Right atrium auricular region (tissue), 2 donors: ENCODE measurements at regions not wholly inside any gene's neighbourhood (a gene's known extent, or its start where the extent isn't known, plus 50 kb on each side); places are given as distances from the start of the nearest gene placed in this dataset.

Experiments used
- DNase-seq: peaks from one replicate; pipeline ENCODE4 v3.0.0-alpha.2; 2019; ENCODE audit warnings: low spot score
- H3K27ac ChIP-seq, 2 donors: fragments of 200-600 bp; sonication (generic); 1 replicate in 1 of 2; 2 replicates in 1 of 2; pipeline ENCODE4 v1.5.1; 2016 to 2019
- H3K27me3 ChIP-seq, 2 donors: fragments of 200-600 bp; sonication (generic); one replicate each; pipeline versions ENCODE4 v1.5.1 to v1.6.0; 2017 to 2019
- H3K36me3 ChIP-seq: fragments of 200-600 bp; sonication (generic); one replicate; pipeline ENCODE4 v1.5.1; 2016
- H3K4me1 ChIP-seq, 2 donors: fragments of 200-600 bp; sonication (generic); one replicate each; pipeline versions ENCODE4 v1.5.1 to v1.6.0; 2017 to 2019
- H3K4me3 ChIP-seq, 2 donors: fragments of 200-600 bp; sonication (generic); 1 replicate in 1 of 2; 2 replicates in 1 of 2; pipeline ENCODE4 v1.5.1; 2017 to 2019; ENCODE audit warnings: mild to moderate bottlenecking in 1 of 2, moderate library complexity in 1 of 2
- H3K9me3 ChIP-seq, 2 donors: fragments of 200-600 bp; sonication (generic); one replicate each; pipeline ENCODE4 v1.5.1; 2019
- TF ChIP-seq, protein P1 (sequence below), 2 donors: fragments of 200-600 bp; sonication (generic); IDR thresholded peaks; one replicate each; pipeline ENCODE4 v1.5.1; 2019; ENCODE audit warnings: antibody characterized with exemption in 2 of 2

- TF ChIP-seq, protein P1, sequence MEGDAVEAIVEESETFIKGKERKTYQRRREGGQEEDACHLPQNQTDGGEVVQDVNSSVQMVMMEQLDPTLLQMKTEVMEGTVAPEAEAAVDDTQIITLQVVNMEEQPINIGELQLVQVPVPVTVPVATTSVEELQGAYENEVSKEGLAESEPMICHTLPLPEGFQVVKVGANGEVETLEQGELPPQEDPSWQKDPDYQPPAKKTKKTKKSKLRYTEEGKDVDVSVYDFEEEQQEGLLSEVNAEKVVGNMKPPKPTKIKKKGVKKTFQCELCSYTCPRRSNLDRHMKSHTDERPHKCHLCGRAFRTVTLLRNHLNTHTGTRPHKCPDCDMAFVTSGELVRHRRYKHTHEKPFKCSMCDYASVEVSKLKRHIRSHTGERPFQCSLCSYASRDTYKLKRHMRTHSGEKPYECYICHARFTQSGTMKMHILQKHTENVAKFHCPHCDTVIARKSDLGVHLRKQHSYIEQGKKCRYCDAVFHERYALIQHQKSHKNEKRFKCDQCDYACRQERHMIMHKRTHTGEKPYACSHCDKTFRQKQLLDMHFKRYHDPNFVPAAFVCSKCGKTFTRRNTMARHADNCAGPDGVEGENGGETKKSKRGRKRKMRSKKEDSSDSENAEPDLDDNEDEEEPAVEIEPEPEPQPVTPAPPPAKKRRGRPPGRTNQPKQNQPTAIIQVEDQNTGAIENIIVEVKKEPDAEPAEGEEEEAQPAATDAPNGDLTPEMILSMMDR (IDR thresholded peaks at IDR 0.05), result no peak
- no peak overlapping the region for H3K4me3 ChIP-seq
- no peaks in the 10 kb centered on the region for H3K9me3 ChIP-seq
- no peaks in the 10 kb centered on the region for H3K27me3 ChIP-seq
- H3K27ac ChIP-seq, result no peak overlapping the region
- DNase-seq, result no peak
- no peaks in the 10 kb centered on the region for H3K4me1 ChIP-seq
- no peaks in the 10 kb centered on the region for H3K36me3 ChIP-seq
Observed at GRCh38 chr11:71108013-71108865, 144.1 kb downstream of the SHANK2 start.

DNA sequence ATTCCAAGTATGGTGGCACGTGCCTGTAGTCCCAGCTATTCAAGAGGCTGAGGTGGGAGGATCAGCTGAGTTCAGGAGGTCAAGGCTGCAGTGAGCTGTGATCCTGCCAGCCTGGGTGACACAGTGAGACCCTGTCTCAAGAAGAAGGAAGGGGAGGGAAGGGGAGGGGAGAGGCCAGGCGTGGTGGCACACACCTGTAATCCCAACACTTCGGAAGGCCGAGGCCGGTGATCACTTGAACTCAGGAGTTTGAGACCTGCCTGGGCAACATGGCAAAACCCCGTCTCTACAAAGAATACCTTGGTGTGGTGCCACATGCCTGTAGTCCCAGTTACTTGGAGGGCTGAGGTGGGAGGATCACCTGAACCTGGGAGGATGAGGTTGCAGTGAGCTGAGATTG, 145.7 kb downstream of the SHANK2 start:
- TF ChIP-seq, protein P1 (IDR thresholded peaks at IDR 0.05), result no peak
- no peak for DNase-seq
- no peak overlapping the region for H3K4me3 ChIP-seq
- no peak overlapping the region for H3K27ac ChIP-seq
- no peaks in the 10 kb centered on the region for H3K4me1 ChIP-seq
- no peaks in the 10 kb centered on the region for H3K9me3 ChIP-seq
- no peaks in the 10 kb centered on the region for H3K27me3 ChIP-seq
- no peaks in the 10 kb centered on the region for H3K36me3 ChIP-seq

DNA sequence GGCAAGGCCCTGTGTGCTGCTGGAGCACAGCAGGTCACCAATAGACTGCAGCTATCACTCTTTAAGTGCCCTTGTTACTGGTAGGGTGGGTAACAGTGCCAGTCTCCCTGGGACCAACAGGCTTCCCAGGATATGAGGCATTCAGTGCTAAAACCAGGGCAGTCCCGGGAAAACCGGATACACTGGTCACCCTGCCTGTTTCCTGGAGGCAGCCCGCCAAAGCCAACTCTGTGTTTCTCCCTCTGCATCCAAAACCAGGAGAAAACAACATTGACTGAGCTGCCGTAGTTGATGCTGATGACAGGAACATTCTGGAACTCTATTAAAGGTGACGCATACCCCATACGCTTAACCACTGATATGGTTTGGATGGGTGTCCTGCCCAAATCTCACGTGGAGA, 149.1 kb downstream of the SHANK2 start:
- H3K4me1 ChIP-seq, result no peaks in the 10 kb centered on the region
- no peaks in the 10 kb centered on the region for H3K36me3 ChIP-seq
- H3K4me3 ChIP-seq, result no peak overlapping the region
- no peaks in the 10 kb centered on the region for H3K9me3 ChIP-seq
- DNase-seq, result no peak
- H3K27ac ChIP-seq, result no peak overlapping the region
- TF ChIP-seq, protein P1 (IDR thresholded peaks at IDR 0.05), result no peak
- H3K27me3 ChIP-seq, result no peaks in the 10 kb centered on the region

GRCh38 chr11:71102251-71102995, 150.0 kb downstream of the SHANK2 start:
- Histone ChIP-seq H3K9me3 (no peaks in the 10 kb centered on the region), H3K27me3 (no peaks in the 10 kb centered on the region), H3K4me3 (no peak overlapping the region), H3K36me3 (no peaks in the 10 kb centered on the region), H3K27ac (no peak overlapping the region), H3K4me1 (no peaks in the 10 kb centered on the region)
- TF ChIP-seq, protein P1 (IDR thresholded peaks at IDR 0.05), result no peak
- no peak for DNase-seq

- Histone ChIP-seq H3K27ac (no peak overlapping the region), H3K27me3 (no peaks in the 10 kb centered on the region), H3K4me1 (no peaks in the 10 kb centered on the region), H3K36me3 (no peaks in the 10 kb centered on the region), H3K4me3 (no peak overlapping the region), H3K9me3 (no peaks in the 10 kb centered on the region)
- no peak for DNase-seq
- TF ChIP-seq, protein P1 (IDR thresholded peaks at IDR 0.05), result no peak
Observed at GRCh38 chr11:71101606-71102005, 150.8 kb downstream of the SHANK2 start.
